HCT116 (cell line): ENCODE measurements at regions not wholly inside any gene's neighbourhood (a gene's known extent, or its start where the extent isn't known, plus 50 kb on each side); places are given as distances from the start of the nearest gene placed in this dataset.

Experiments used
- ATAC-seq: fragments of 200-7000 bp; cut with Tn5 transposase; 2 replicates; pipeline ENCODE4 v1.9.1; 2020; ENCODE audit warnings: mild to moderate bottlenecking, moderate library complexity
- BruUV-seq: library from RNA; stranded (reverse); fragments of 400-500 nt; replicated peaks from 2 replicates; lab custom pipeline; 2021; lab: Mats Ljungman, UMichigan
- CTCF ChIA-PET: fragments of 300-600 bp; sonication (Branson Sonifier 250); formaldehyde crosslinking; loops from one replicate; lab custom pipeline; 2021; ENCODE audit warnings: antibody characterized with exemption; lab: Charles Lee
- POLR2A ChIA-PET: fragments of 300-600, 350-600 bp; sonication (Branson Sonifier 250); formaldehyde crosslinking; loops from one replicate; lab custom pipeline; 2021; ENCODE audit warnings: antibody characterized with exemption; lab: Charles Lee
- RAD21 ChIA-PET, 2 experiments: fragments of 300-600 bp; sonication (Branson Sonifier 250); formaldehyde crosslinking; loops; one replicate each; lab custom pipeline; 2023; ENCODE audit warnings: low total read pairs in 2 of 2; ENCODE audit not compliant: uncharacterized antibody in 2 of 2, unreplicated experiment in 2 of 2, low non-redundant PET in 1 of 2; lab: Charles Lee
- DNase-seq: peaks from one replicate; pipeline ENCODE4 v3.0.0-alpha.2; 2010; ENCODE audit warnings: low read depth, low spot score
- H2AFZ ChIP-seq: fragments of 200-600 bp; shearing (Covaris generic), sonication (generic); 2 replicates; pipeline ENCODE4 v1.6.1; 2017; ENCODE audit warnings: low read depth, mixed run types, mixed read lengths, antibody characterized with exemption, low read length; ENCODE audit not compliant: poor library complexity, severe bottlenecking
- H3K27ac ChIP-seq: 2 replicates; pipeline ENCODE4 v1.5.1; 2012; ENCODE audit warnings: low read depth, low read length
- H3K27me3 ChIP-seq: fragments of 200-600 bp; sonication (generic); 2 replicates; pipeline ENCODE4 v1.6.1; 2016; ENCODE audit warnings: mixed run types, low read length, mixed read lengths; ENCODE audit not compliant: insufficient read depth
- H3K36me3 ChIP-seq, 2 experiments: fragments of 200-500 bp in 1 of 2; fragments of 200-600 bp in 1 of 2; sonication (Bioruptor generic) in 1 of 2; sonication (generic) in 1 of 2; 2 replicates each; pipeline versions ENCODE4 v1.5.1 to v1.6.1; 2014 to 2016; ENCODE audit warnings: low read length in 2 of 2, inconsistent platforms in 1 of 2, mixed read lengths in 1 of 2, mixed run types in 1 of 2; ENCODE audit not compliant: insufficient read depth in 2 of 2, control insufficient read depth in 1 of 2
- H3K4me1 ChIP-seq, 2 experiments: fragments of 200-600 bp in 1 of 2; sonication (generic) in 1 of 2; 2 replicates each; pipeline versions ENCODE4 v1.5.1 to v1.6.1; 2012 to 2017; ENCODE audit warnings: low read length in 2 of 2, inconsistent platforms in 1 of 2, mild to moderate bottlenecking in 1 of 2, mixed read lengths in 1 of 2, mixed run types in 1 of 2, moderate library complexity in 1 of 2; ENCODE audit not compliant: insufficient read depth in 2 of 2, control insufficient read depth in 1 of 2
- H3K4me2 ChIP-seq: fragments of 200-600 bp; sonication (generic); 2 replicates; pipeline ENCODE4 v1.6.1; 2017; ENCODE audit warnings: mixed run types, low read length, mixed read lengths
- H3K4me3 ChIP-seq, 2 experiments: fragments of 200-600 bp in 1 of 2; sonication (generic) in 1 of 2; replicated peaks in 1 of 2; 2 replicates each; pipeline ENCODE4 v1.5.1; 2011 to 2016; ENCODE audit warnings: low read length in 2 of 2, control low read depth in 1 of 2, low read depth in 1 of 2, mild to moderate bottlenecking in 1 of 2, mixed read lengths in 1 of 2, mixed run types in 1 of 2
- H3K79me2 ChIP-seq: fragments of 200-600 bp; sonication (generic); 2 replicates; pipeline ENCODE4 v1.6.1; 2017; ENCODE audit warnings: mild to moderate bottlenecking, mixed run types, low read length, moderate library complexity, mixed read lengths; ENCODE audit not compliant: insufficient read depth
- H3K9ac ChIP-seq: fragments of 200-600 bp; sonication (generic); 2 replicates; pipeline ENCODE4 v1.6.1; 2016; ENCODE audit warnings: low read length, mixed read lengths
- H3K9me2 ChIP-seq: fragments of 200-600 bp; sonication (generic), shearing (Covaris generic); 2 replicates; pipeline ENCODE4 v1.6.1; 2017; ENCODE audit warnings: mixed run types, mild to moderate bottlenecking, moderate library complexity; ENCODE audit not compliant: insufficient read depth
- H3K9me3 ChIP-seq, 2 experiments: fragments of 200-500 bp in 1 of 2; fragments of 200-600 bp in 1 of 2; sonication (Bioruptor generic) in 1 of 2; sonication (generic) in 1 of 2; 2 replicates each; pipeline ENCODE4 v1.6.1; 2014 to 2017; ENCODE audit warnings: low read length in 2 of 2, mixed read lengths in 2 of 2, inconsistent platforms in 1 of 2, low read depth in 1 of 2, mild to moderate bottlenecking in 1 of 2, mixed run types in 1 of 2, moderate library complexity in 1 of 2; ENCODE audit not compliant: control insufficient read depth in 1 of 2, insufficient read depth in 1 of 2
- H4K20me1 ChIP-seq: fragments of 200-600 bp; sonication (generic), shearing (Covaris generic); 2 replicates; pipeline ENCODE4 v1.6.1; 2017; ENCODE audit warnings: mixed run types, mild to moderate bottlenecking, moderate library complexity; ENCODE audit not compliant: insufficient read depth
- ELF1 ChIP-seq: IDR thresholded peaks from 2 replicates; pipeline ENCODE4 v1.6.1; 2012; ENCODE audit warnings: low read depth, borderline replicate concordance
- EZH2 ChIP-seq: fragments of 200-600 bp; sonication (generic); IDR thresholded peaks from 2 replicates; pipeline ENCODE4 v1.6.1; 2017; ENCODE audit warnings: antibody characterized with exemption, mixed run types
- SIN3A ChIP-seq: IDR thresholded peaks from 2 replicates; pipeline ENCODE4 v1.6.1; 2012; ENCODE audit warnings: low read depth
- SRF ChIP-seq: IDR thresholded peaks from 2 replicates; pipeline ENCODE4 v1.6.1; 2012; ENCODE audit warnings: low read depth
- intact Hi-C: fragments of 100-400 bp; cut with micrococcal nuclease; formaldehyde crosslinking; loops from 2 replicates; pipeline ENCODE4 v1.10.0; 2022
- TF ChIP-seq, protein P1 (sequence below): IDR thresholded peaks from 2 replicates; pipeline ENCODE4 v1.6.1; 2011; ENCODE audit warnings: mild to moderate bottlenecking, low read length, moderate library complexity; ENCODE audit not compliant: insufficient replicate concordance; ENCODE audit errors: extremely low read depth

DNA sequence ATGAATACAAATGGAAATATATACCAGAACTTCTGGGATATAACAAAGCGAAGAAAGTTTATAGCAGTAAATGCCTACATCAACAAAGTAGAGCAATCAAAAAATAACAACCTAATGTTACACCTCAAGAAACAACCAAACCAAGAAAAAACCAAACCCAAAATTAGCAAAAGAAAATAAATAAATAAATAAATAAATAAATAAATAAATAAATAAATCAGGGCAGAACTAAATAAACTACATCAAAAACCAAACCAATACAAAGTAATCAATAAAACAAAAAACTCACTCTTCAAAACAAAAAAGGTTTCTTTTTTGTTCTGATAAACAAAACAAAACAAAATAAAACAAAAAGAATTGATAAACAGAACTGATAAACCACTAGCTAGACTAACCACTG is 88.4 kb upstream of the SPIN4 start:
- CTCF ChIA-PET = no interaction called here
- Histone ChIP-seq H3K27ac (no peak overlapping the region), H4K20me1 (no peaks in the 10 kb centered on the region), H3K4me2 (no peak overlapping the region), H2AFZ (no peak overlapping the region), H3K36me3 (no peaks in the 10 kb centered on the region), H3K79me2 (no peaks in the 10 kb centered on the region), H3K4me3 (no peak overlapping the region)
- BruUV-seq = no TSS peak
- intact Hi-C loops = no loop called here
- DNase-seq = no peak
- RAD21 ChIA-PET = no interaction called here
- TF ChIP-seq SRF (no peak), SIN3A (no peak), EZH2 (no peak), ELF1 (no peak)
- TF ChIP-seq, protein P1, sequence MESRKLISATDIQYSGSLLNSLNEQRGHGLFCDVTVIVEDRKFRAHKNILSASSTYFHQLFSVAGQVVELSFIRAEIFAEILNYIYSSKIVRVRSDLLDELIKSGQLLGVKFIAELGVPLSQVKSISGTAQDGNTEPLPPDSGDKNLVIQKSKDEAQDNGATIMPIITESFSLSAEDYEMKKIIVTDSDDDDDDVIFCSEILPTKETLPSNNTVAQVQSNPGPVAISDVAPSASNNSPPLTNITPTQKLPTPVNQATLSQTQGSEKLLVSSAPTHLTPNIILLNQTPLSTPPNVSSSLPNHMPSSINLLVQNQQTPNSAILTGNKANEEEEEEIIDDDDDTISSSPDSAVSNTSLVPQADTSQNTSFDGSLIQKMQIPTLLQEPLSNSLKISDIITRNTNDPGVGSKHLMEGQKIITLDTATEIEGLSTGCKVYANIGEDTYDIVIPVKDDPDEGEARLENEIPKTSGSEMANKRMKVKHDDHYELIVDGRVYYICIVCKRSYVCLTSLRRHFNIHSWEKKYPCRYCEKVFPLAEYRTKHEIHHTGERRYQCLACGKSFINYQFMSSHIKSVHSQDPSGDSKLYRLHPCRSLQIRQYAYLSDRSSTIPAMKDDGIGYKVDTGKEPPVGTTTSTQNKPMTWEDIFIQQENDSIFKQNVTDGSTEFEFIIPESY = no peak
- TF ChIP-seq, all 23 proteins: peak for 0
- H3K9me3 ChIP-seq = no peaks in the 10 kb centered on the region
- peaks cover 3 to 4% of the 10 kb centered on the region in 2 experiments; a peak in 3 of 4 replicates for H3K4me1 ChIP-seq
- POLR2A ChIA-PET = no interaction called here
- no peak overlapping the region for H3K9ac ChIP-seq
- H3K9me2 ChIP-seq = no peaks in the 10 kb centered on the region
- no peaks in the 10 kb centered on the region for H3K27me3 ChIP-seq
- no peak for ATAC-seq

DNA sequence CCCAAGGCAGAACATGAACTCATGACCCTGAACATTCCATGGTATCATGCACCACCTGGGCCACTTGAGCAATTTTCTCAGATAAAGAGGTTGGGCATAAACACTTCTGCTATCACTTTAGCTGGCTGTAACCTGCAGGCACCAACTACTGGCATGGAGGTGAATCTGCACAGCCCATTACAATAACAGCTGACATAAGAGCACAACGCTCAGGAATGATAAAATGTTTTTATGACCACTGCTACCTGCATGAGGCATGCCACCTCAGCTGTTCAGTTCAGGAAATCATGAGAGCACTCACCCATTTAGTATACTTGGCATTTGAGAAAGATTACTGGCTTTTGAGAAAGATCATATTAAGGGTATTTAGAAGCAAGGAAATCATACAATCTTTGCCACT is 85.7 kb upstream of the SPIN4 start:
- ChIA-PET CTCF (no interaction called here), POLR2A (no interaction called here), RAD21 (no interaction called here)
- Histone ChIP-seq H2AFZ (no peak overlapping the region), H3K36me3 (no peaks in the 10 kb centered on the region), H4K20me1 (no peaks in the 10 kb centered on the region), H3K9me3 (no peaks in the 10 kb centered on the region), H3K9me2 (no peaks in the 10 kb centered on the region), H3K27ac (no peak overlapping the region), H3K4me3 (no peak overlapping the region), H3K4me2 (no peak overlapping the region)
- intact Hi-C loops = no loop called here
- no peak for ATAC-seq
- BruUV-seq = no TSS peak
- no peak for TF ChIP-seq EZH2
- TF ChIP-seq, all 23 proteins: peak for 0
- no peak overlapping the region for H3K9ac ChIP-seq
- peaks cover 10 to 12% of the 10 kb centered on the region in 2 experiments; a peak in 3 of 4 replicates for H3K4me1 ChIP-seq
- DNase-seq = no peak
- H3K27me3 ChIP-seq = no peaks in the 10 kb centered on the region
- H3K79me2 ChIP-seq = no peaks in the 10 kb centered on the region
